GM12872 (cell line): ENCODE measurements at regions not wholly inside any gene's neighbourhood (a gene's known extent, or its start where the extent isn't known, plus 50 kb on each side); places are given as distances from the start of the nearest gene placed in this dataset.

ENCODE experiments used
- CTCF ChIP-seq: IDR thresholded peaks from 3 replicates; pipeline ENCODE4 v1.5.1; 2011; ENCODE audit warnings: low read depth, mild to moderate bottlenecking, low read length, moderate library complexity; ENCODE audit not compliant: insufficient read depth

- no peak for TF ChIP-seq CTCF
Observed at GRCh38 chrX:94908171-94908570, 1234.2 kb downstream of the FAM133A start.

- no peak for TF ChIP-seq CTCF
Observed at GRCh38 chrX:94908648-94909047, 1234.6 kb downstream of the FAM133A start.

GRCh38 chrX:94914235-94914634 is 1240.2 kb downstream of the FAM133A start:
- TF ChIP-seq CTCF: no peak

GRCh38 chrX:94932278-94932965 is 1258.4 kb downstream of the FAM133A start:
- no peak for TF ChIP-seq CTCF

- no peak for TF ChIP-seq CTCF
Observed at GRCh38 chrX:94936722-94937121, 1262.7 kb downstream of the FAM133A start.

GRCh38 chrX:94937491-94937890 is 1263.5 kb downstream of the FAM133A start:
- TF ChIP-seq CTCF: no peak

- TF ChIP-seq CTCF: no peak
Observed at GRCh38 chrX:94942603-94943002, 1268.6 kb downstream of the FAM133A start.
